HG03196 (cell line): ENCODE measurements at regions not wholly inside any gene's neighbourhood (a gene's known extent, or its start where the extent isn't known, plus 50 kb on each side); places are given as distances from the start of the nearest gene placed in this dataset.
"Not testable (repeated sequence)": the region's sequence is repeated elsewhere in the genome, so short reads cannot be mapped to it uniquely, and the experiment has no call there.

ENCODE experiments used
- ATAC-seq: cut with Tn5 transposase; IDR thresholded peaks from one replicate; pipeline ENCODE4 v1.9.1; 2021; ENCODE audit not compliant: unreplicated experiment

- ATAC-seq, result no peak
Observed at GRCh38 chr18:35826477-35826876, 146.0 kb upstream of the RMP24 start.

GRCh38 chr18:35827275-35827902, 145.1 kb upstream of the RMP24 start:
- no peak for ATAC-seq

- no peak for ATAC-seq
Observed at GRCh38 chr18:35827903-35828275, 144.6 kb upstream of the RMP24 start.

GRCh38 chr18:35828591-35828990, 143.9 kb upstream of the RMP24 start:
- ATAC-seq, result no peak

GRCh38 chr18:35835366-35835765, 137.1 kb upstream of the RMP24 start:
- ATAC-seq, result no peak

GRCh38 chr18:35835833-35836232, 136.6 kb upstream of the RMP24 start:
- peak; percentile 83 for ATAC-seq

- ATAC-seq, result no peak
Observed at GRCh38 chr18:35836932-35837331, 135.5 kb upstream of the RMP24 start.

- ATAC-seq, result no peak
Observed at GRCh38 chr18:35837922-35838496, 134.5 kb upstream of the RMP24 start.

- no peak for ATAC-seq
Observed at GRCh38 chr18:35841283-35841682, 131.2 kb upstream of the RMP24 start.

GRCh38 chr18:35842536-35842935, 129.9 kb upstream of the RMP24 start:
- no peak for ATAC-seq

- ATAC-seq, result not testable (repeated sequence)
Observed at GRCh38 chr18:35848321-35848720, 124.2 kb upstream of the RMP24 start.

- ATAC-seq, result not testable (repeated sequence)
Observed at GRCh38 chr18:35849241-35849640, 123.2 kb upstream of the RMP24 start.

GRCh38 chr18:35851286-35851970, 121.1 kb upstream of the RMP24 start:
- ATAC-seq, result no peak

- no peak for ATAC-seq
Observed at GRCh38 chr18:35852786-35853185, 119.7 kb upstream of the RMP24 start.

- no peak for ATAC-seq
Observed at GRCh38 chr18:35854095-35854494, 118.4 kb upstream of the RMP24 start.

- ATAC-seq, result no peak
Observed at GRCh38 chr18:35856178-35856577, 116.3 kb upstream of the RMP24 start.

- not testable (repeated sequence) for ATAC-seq
Observed at GRCh38 chr18:35856721-35857120, 115.8 kb upstream of the RMP24 start.

- ATAC-seq, result not testable (repeated sequence)
Observed at GRCh38 chr18:35857581-35857980, 114.9 kb upstream of the RMP24 start.

- ATAC-seq, result no peak
Observed at GRCh38 chr18:35861367-35862118, 110.9 kb upstream of the RMP24 start.

- ATAC-seq, result no peak
Observed at GRCh38 chr18:35862119-35862640, 110.3 kb upstream of the RMP24 start.

GRCh38 chr18:35864916-35865315, 107.6 kb upstream of the RMP24 start:
- no peak for ATAC-seq
